Tibial artery (tissue), 4 donors: ENCODE measurements at regions not wholly inside any gene's neighbourhood (a gene's known extent, or its start where the extent isn't known, plus 50 kb on each side); places are given as distances from the start of the nearest gene placed in this dataset.
A peak's percentile ranks its signal among the peaks of the same experiment; 100 is the strongest.

Experiments
- DNase-seq, 2 donors: peaks; one replicate each; pipeline ENCODE4 v3.0.0-alpha.2; 2019
- H3K27ac ChIP-seq, 2 donors: fragments of 200-600 bp; sonication (generic) in 1 of 2; 1 replicate in 1 of 2; 2 replicates in 1 of 2; pipeline ENCODE4 v1.5.1; 2018 to 2019; ENCODE audit warnings: mild to moderate bottlenecking in 1 of 2
- H3K27me3 ChIP-seq, 2 donors: fragments of 200-600 bp; sonication (generic) in 1 of 2; one replicate each; pipeline versions ENCODE4 v1.5.1 to v1.6.0; 2016 to 2019
- H3K36me3 ChIP-seq, 3 donors: fragments of 200-600 bp; sonication (generic) in 2 of 3; one replicate each; pipeline ENCODE4 v1.5.1; 2016 to 2019; ENCODE audit warnings: mild to moderate bottlenecking in 2 of 3
- H3K4me1 ChIP-seq, 4 donors: fragments of 200-600 bp; sonication (generic) in 2 of 4; 1 replicate in 3 of 4; 2 replicates in 1 of 4; pipeline ENCODE4 v1.5.1; 2016 to 2019
- H3K4me3 ChIP-seq, 2 donors: fragments of 200-600 bp; sonication (generic) in 1 of 2; 1 replicate in 1 of 2; 2 replicates in 1 of 2; pipeline ENCODE4 v1.5.1; 2018 to 2019; ENCODE audit warnings: mild to moderate bottlenecking in 2 of 2
- H3K9me3 ChIP-seq, 3 donors: fragments of 200-600 bp; sonication (generic) in 1 of 3; one replicate each; pipeline ENCODE4 v1.5.1; 2016 to 2019
- intact Hi-C: fragments of 100-400 bp; cut with DNase I; formaldehyde crosslinking; loops from one replicate; pipeline ENCODE4 v1.15.0; 2023; ENCODE audit warnings: low total_unique reads
- TF ChIP-seq, protein P1 (sequence below), 2 experiments: fragments of 200-600 bp in 1 of 2; fragments of 450-650 bp in 1 of 2; IDR thresholded peaks; one replicate each; pipeline ENCODE4 v1.5.1; 2017 to 2019; ENCODE audit warnings: antibody characterized with exemption in 2 of 2, mild to moderate bottlenecking in 1 of 2, moderate library complexity in 1 of 2

DNA sequence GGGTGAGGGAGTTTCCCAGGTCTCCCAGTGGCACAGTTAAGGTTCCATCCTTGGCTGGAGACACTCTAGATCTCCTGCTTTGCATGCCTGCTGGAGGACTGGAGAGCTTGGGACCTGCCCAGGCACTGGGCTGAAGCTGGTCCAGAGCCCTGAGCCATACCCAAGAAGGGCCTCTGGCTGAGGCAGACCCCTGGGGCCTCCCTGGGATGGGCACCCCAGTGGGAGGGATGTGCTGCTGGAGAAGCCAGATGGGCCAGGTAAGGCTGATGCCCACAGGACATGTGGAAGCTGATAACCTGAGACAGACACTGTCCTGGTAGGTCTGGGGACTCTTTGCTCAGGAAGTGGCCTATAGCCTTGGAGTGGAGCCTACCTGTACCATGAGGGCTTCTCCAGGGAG is 160.7 kb downstream of the TFCP2L1 start:
- H3K27ac ChIP-seq: no peak overlapping the region
- TF ChIP-seq, protein P1, sequence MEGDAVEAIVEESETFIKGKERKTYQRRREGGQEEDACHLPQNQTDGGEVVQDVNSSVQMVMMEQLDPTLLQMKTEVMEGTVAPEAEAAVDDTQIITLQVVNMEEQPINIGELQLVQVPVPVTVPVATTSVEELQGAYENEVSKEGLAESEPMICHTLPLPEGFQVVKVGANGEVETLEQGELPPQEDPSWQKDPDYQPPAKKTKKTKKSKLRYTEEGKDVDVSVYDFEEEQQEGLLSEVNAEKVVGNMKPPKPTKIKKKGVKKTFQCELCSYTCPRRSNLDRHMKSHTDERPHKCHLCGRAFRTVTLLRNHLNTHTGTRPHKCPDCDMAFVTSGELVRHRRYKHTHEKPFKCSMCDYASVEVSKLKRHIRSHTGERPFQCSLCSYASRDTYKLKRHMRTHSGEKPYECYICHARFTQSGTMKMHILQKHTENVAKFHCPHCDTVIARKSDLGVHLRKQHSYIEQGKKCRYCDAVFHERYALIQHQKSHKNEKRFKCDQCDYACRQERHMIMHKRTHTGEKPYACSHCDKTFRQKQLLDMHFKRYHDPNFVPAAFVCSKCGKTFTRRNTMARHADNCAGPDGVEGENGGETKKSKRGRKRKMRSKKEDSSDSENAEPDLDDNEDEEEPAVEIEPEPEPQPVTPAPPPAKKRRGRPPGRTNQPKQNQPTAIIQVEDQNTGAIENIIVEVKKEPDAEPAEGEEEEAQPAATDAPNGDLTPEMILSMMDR (IDR thresholded peaks at IDR 0.05): no peak
- no peaks in the 10 kb centered on the region for H3K4me1 ChIP-seq
- H3K36me3 ChIP-seq: no peaks in the 10 kb centered on the region
- peaks cover 0 to 17% of the 10 kb centered on the region in 2 donors for H3K27me3 ChIP-seq
- no peaks in the 10 kb centered on the region for H3K9me3 ChIP-seq
- DNase-seq: peak in 1 of 2 donors; percentile 40
- no peak overlapping the region for H3K4me3 ChIP-seq
- intact Hi-C loops: no loop called here

DNA sequence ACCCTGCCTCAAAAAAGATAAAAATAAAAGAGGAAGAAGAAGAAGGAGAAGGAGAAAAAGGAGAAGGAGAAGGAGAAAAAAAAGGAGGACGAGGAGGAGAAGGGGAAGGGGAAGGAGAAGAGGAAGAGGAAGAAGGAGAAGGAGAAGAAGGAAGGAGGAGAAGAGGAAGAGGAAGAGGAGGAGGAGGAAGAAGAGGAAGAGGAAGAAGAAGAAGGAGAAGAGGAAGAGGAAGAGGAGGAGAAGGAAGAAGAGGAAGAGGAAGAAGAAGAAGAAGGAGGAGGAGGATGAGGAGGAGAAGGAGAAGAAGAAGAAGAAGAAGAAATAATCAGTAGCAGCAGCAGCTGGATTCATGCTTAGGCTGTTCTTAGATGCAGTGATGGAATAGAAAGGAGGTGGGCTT is 159.7 kb downstream of the TFCP2L1 start:
- no peak overlapping the region for H3K27ac ChIP-seq
- DNase-seq: no peak
- no peaks in the 10 kb centered on the region for H3K9me3 ChIP-seq
- no peak overlapping the region for H3K4me3 ChIP-seq
- TF ChIP-seq, protein P1 (IDR thresholded peaks at IDR 0.05): no peak
- peaks cover 0 to 17% of the 10 kb centered on the region in 2 donors for H3K27me3 ChIP-seq
- H3K36me3 ChIP-seq: no peaks in the 10 kb centered on the region
- no peaks in the 10 kb centered on the region for H3K4me1 ChIP-seq
- intact Hi-C loops: no loop called here

DNA sequence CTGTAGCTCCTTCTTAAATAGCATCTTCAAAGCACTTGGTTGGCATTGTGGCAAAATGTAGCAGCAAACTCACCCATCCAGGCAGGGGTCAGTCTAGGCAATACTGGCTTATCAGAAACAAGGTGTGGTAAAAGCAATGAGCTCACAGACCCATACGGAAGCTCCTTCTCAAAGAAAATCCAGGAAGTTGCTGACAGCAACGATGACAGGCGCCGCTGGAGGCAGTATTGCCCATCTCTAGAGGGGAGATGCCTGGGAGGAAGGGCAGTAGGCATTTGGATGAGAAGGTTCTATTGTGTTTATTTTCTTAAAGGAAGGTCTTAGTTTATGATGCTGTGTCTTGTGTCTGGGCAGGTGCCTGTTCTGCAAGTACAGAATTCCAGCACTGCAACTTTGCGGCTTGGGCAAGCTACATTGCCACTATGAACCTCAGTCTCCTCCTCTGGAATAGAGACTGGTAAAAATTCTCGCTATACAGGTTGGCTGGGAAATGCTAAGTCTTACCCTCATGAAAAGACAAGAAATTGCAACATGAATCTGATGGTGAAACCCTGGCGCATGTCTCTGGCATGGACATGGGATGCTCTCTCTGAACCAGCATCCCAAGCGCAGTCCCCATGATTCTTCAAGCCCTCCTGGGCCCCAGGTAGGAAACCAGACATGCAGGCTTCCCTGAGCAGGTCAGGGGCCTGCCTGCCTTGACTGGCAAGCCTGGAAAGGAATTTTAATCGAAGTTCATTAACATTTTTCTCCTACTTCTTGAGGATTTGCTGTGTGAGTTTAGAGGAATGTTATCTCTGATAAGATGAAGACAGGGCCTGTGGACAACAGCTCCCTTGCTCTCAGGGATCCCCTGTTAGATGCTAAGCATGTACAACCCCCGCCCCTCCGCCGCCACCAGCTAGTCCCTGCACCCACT is 156.0 kb downstream of the TFCP2L1 start:
- H3K27me3 ChIP-seq: peaks cover 0 to 19% of the 10 kb centered on the region in 2 donors
- H3K4me1 ChIP-seq: no peaks in the 10 kb centered on the region
- H3K9me3 ChIP-seq: no peaks in the 10 kb centered on the region
- H3K4me3 ChIP-seq: no peak overlapping the region
- H3K27ac ChIP-seq: no peak overlapping the region
- intact Hi-C loops: no loop called here
- peak; percentile 31 to 63 for DNase-seq
- TF ChIP-seq, protein P1 (IDR thresholded peaks at IDR 0.05): peak; percentile 20 to 36
- no peaks in the 10 kb centered on the region for H3K36me3 ChIP-seq

DNA sequence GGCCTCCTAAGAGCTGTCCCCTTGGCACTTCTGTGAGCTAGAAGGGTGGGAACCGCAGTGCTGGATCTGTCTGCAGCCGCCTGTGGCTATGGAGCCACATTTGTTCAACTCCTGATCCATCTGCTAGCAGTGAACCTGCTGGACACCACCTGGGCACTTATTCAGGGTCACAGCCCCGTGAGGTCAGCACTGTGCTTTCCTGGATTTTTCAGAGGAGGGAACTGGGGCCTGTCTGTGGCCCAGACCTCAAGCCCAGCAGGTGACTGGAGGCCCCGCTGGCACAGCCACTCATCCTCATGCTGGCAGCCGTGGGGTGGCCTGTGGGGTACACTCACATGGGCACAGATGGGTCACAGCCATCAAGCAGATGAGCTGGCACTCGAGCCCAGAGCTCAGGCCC is 155.3 kb downstream of the TFCP2L1 start:
- intact Hi-C loops: no loop called here
- no peak for DNase-seq
- no peak overlapping the region for H3K27ac ChIP-seq

DNA sequence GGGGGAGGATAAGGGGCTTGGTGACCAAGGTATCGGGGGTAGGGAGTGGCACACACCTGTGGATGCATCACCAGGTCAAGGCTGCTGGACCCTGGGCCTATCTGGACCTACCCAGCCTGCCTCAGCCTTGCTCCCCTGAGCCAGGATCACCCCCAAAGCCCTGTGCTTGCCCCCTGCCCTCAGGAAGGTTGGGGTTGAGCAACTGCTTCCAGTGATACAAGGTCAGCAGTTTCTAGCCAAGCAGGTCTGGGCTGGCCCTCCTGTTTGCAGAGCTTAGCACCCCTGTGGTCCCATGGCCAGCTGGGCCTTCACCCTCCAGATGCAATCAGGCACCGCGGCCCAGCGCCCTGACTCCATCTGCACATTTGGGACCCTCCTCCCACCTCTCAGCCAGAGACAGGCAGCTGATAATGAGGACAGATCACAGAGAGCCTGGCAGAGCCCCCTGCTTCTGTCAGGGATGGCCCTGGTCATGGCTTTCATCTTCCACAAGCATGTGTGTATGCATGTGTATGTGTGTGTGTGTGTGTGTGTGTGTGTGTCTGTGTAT is 154.6 kb downstream of the TFCP2L1 start:
- TF ChIP-seq, protein P1 (IDR thresholded peaks at IDR 0.05): no peak
- no peaks in the 10 kb centered on the region for H3K9me3 ChIP-seq
- intact Hi-C loops: no loop called here
- DNase-seq: no peak
- no peaks in the 10 kb centered on the region for H3K4me1 ChIP-seq
- H3K27ac ChIP-seq: no peak overlapping the region
- H3K36me3 ChIP-seq: no peaks in the 10 kb centered on the region
- peaks cover 0 to 22% of the 10 kb centered on the region in 2 donors for H3K27me3 ChIP-seq
- H3K4me3 ChIP-seq: no peak overlapping the region

More for the DNA sequence above, 155.3 kb downstream of the TFCP2L1 start:
- H3K36me3 ChIP-seq: no peaks in the 10 kb centered on the region
- H3K27me3 ChIP-seq: peaks cover 0 to 19% of the 10 kb centered on the region in 2 donors
- no peaks in the 10 kb centered on the region for H3K9me3 ChIP-seq
- TF ChIP-seq, protein P1 (IDR thresholded peaks at IDR 0.05): no peak
- H3K4me3 ChIP-seq: no peak overlapping the region
- no peaks in the 10 kb centered on the region for H3K4me1 ChIP-seq
